ENCODE measurements at regions not wholly inside any gene's neighbourhood (a gene's known extent, or its start where the extent isn't known, plus 50 kb on each side); places are given as distances from the start of the nearest gene placed in this dataset.
A peak's percentile ranks its signal among the peaks of the same experiment; 100 is the strongest.

DNA sequence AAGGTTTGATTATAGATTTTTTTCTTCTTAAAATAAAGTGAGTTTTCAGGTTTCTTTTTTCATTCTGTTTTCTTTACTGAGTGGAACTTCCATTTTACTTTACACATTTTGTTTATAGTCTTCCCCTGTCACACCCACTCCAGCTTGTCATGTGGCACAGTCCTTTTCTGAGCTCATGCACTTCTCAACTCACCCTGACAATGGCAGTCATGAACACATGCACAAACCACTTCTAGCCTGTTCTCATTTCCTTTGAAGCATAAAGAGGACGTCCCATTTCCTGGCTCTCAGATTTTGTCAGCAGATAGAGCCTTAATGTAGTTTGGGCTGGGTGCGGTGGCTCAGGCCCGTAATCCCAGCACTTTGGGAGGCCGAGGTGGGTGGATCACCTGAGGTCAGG is 168.0 kb downstream of the AHSP start:
- DNase-seq (ENCODE audit: extremely low spot score), result no peak
- TF ChIP-seq FOXA1 (IDR thresholded peaks at IDR 0.05) (no peak), HDGF (IDR thresholded peaks at IDR 0.05; ENCODE audit: borderline replicate concordance) (no peak), TARDBP (IDR thresholded peaks at IDR 0.05) (no peak)
- ChIA-PET POLR2A (no interaction called here), CTCF (no interaction called here)

DNA sequence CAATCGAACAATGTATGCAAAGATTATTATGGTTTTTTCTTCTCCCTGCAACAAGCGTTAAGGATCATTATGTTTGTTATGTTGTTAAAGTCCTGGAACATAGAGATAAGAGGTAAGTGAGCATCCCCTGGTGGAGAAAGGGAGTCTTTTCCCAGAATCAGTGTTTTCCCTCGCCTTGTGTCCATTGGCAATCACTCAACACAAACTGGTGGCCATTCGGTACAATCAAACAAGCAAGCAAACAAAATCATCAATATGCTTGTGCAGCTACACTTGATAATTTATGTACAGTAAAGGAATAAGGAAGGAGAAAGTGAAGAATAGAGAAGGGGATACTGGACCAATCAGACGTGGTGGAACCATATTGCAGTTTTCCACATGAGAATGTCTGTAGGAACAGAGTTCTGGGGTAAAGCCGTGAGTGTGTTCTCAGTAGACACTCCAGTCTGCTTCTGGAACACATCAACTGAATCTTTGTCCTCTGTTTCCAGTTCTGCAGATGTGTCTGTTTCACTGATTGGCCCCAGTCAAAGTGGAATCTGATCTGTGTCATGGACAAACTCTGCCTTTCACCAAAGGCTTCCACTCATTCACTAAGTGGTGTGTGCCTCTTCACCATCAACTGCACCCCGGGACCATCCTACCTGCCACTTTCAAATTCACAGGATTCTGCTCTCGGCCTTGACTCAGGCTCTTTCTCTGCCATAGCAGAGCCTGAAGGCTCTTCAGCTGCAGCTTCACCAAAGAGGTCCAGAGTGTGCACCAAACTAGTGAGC is 169.5 kb downstream of the AHSP start:
- CTCF ChIA-PET, result no interaction called here
- DNase-seq (ENCODE audit: extremely low spot score), result peak; percentile 51
- POLR2A ChIA-PET, result interaction anchor here (1.4 kb wide), 1 partner anchor 16 kb away, joined by 3 read pairs; a partner anchor contains a TSS
- TF ChIP-seq LEF1 (IDR thresholded peaks at IDR 0.05; ENCODE audit: borderline replicate concordance) (no peak), FOXM1 (IDR thresholded peaks at IDR 0.05; ENCODE audit: borderline replicate concordance) (no peak), ZNF384 (IDR thresholded peaks at IDR 0.05) (no peak), SUZ12 (IDR thresholded peaks at IDR 0.05) (no peak), SP1 (IDR thresholded peaks at IDR 0.05) (no peak), L3MBTL2 (conservative IDR thresholded peaks at IDR 0.05) (no peak), FOXK2 (IDR thresholded peaks at IDR 0.05) (no peak), ELF4 (IDR thresholded peaks at IDR 0.05) (no peak), ARNT (IDR thresholded peaks at IDR 0.05) (no peak), BHLHE40 (IDR thresholded peaks at IDR 0.05; ENCODE audit: borderline replicate concordance) (no peak)
- TF ChIP-seq, protein P1, sequence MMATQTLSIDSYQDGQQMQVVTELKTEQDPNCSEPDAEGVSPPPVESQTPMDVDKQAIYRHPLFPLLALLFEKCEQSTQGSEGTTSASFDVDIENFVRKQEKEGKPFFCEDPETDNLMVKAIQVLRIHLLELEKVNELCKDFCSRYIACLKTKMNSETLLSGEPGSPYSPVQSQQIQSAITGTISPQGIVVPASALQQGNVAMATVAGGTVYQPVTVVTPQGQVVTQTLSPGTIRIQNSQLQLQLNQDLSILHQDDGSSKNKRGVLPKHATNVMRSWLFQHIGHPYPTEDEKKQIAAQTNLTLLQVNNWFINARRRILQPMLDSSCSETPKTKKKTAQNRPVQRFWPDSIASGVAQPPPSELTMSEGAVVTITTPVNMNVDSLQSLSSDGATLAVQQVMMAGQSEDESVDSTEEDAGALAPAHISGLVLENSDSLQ (IDR thresholded peaks at IDR 0.05), result no peak

DNA sequence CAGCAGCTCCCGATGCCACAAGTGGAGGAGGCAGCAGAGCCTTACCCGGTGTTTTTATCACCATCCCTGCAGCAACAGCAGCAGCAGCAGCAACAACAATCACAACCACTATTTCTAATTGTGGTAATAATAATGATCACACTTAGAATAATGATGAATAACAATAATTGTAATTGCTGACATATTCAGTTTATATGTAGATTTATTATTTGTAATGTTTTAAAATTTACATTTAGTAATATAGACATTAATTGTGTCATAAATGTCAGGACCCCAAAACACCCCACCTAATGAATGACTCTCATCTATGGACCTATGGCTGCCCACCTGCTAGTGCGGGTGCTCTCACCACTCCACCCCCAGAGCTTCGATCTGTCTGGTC is 170.0 kb downstream of the AHSP start:
- POLR2A ChIA-PET, result interaction anchor here (1.4 kb wide), 1 partner anchor 15 kb away, joined by 3 read pairs; a partner anchor contains a TSS
- no peak for TF ChIP-seq CTBP1 (IDR thresholded peaks at IDR 0.05; ENCODE audit: borderline replicate concordance)
- TF ChIP-seq LEF1 (IDR thresholded peaks at IDR 0.05; ENCODE audit: borderline replicate concordance), result no peak
- no peak for TF ChIP-seq ARNT (IDR thresholded peaks at IDR 0.05)
- no peak for TF ChIP-seq TARDBP (IDR thresholded peaks at IDR 0.05)
- no peak for TF ChIP-seq L3MBTL2 (conservative IDR thresholded peaks at IDR 0.05)
- no peak for TF ChIP-seq NFRKB (IDR thresholded peaks at IDR 0.05)
- TF ChIP-seq BHLHE40 (IDR thresholded peaks at IDR 0.05; ENCODE audit: borderline replicate concordance), result no peak
- TF ChIP-seq FOXK2 (IDR thresholded peaks at IDR 0.05), result no peak
- no peak for TF ChIP-seq SUZ12 (IDR thresholded peaks at IDR 0.05)
- no peak for TF ChIP-seq ELF4 (IDR thresholded peaks at IDR 0.05)
- TF ChIP-seq, protein P1 (IDR thresholded peaks at IDR 0.05), result no peak
- no peak for TF ChIP-seq HDGF (IDR thresholded peaks at IDR 0.05; ENCODE audit: borderline replicate concordance)
- TF ChIP-seq FOXM1 (IDR thresholded peaks at IDR 0.05; ENCODE audit: borderline replicate concordance), result no peak
- no peak for TF ChIP-seq FOXA1 (IDR thresholded peaks at IDR 0.05)
- TF ChIP-seq SP1 (IDR thresholded peaks at IDR 0.05), result no peak
- no peak for TF ChIP-seq ZNF384 (IDR thresholded peaks at IDR 0.05)
- CTCF ChIA-PET, result no interaction called here
- no peak for DNase-seq (ENCODE audit: extremely low spot score)

DNA sequence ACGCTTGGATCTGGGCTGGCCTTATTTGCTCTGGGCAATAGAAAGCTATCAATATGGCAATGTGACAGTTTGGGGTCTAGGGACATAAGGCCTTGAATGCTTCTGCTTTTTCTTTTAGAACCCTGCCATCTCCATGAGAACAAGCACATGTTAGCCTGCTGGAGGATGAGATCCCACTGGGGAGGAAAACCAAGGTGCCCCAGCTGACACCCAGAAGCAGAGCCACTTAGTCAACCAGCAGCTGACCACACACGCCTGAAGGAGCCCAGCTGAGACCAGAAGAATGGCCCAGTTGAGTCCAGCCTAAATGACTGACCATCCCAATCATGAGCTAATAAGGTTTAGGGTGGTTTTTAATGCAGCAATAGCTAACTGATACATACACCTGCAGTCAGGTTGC is 171.2 kb downstream of the AHSP start:
- ChIA-PET CTCF (no interaction called here), POLR2A (interaction anchor here (1.4 kb wide), 1 partner anchor 14 kb away, joined by 3 read pairs; a partner anchor contains a TSS)
- DNase-seq (ENCODE audit: extremely low spot score), result no peak
- TF ChIP-seq FOXK2 (IDR thresholded peaks at IDR 0.05) (no peak), ELF4 (IDR thresholded peaks at IDR 0.05) (no peak), BHLHE40 (IDR thresholded peaks at IDR 0.05; ENCODE audit: borderline replicate concordance) (no peak), SUZ12 (IDR thresholded peaks at IDR 0.05) (no peak), FOXA1 (IDR thresholded peaks at IDR 0.05) (no peak), SP1 (IDR thresholded peaks at IDR 0.05) (no peak), HDGF (IDR thresholded peaks at IDR 0.05; ENCODE audit: borderline replicate concordance) (no peak), FOXM1 (IDR thresholded peaks at IDR 0.05; ENCODE audit: borderline replicate concordance) (no peak), L3MBTL2 (conservative IDR thresholded peaks at IDR 0.05) (no peak), LEF1 (IDR thresholded peaks at IDR 0.05; ENCODE audit: borderline replicate concordance) (no peak), ZNF384 (IDR thresholded peaks at IDR 0.05) (no peak), CTBP1 (IDR thresholded peaks at IDR 0.05; ENCODE audit: borderline replicate concordance) (no peak)

DNA sequence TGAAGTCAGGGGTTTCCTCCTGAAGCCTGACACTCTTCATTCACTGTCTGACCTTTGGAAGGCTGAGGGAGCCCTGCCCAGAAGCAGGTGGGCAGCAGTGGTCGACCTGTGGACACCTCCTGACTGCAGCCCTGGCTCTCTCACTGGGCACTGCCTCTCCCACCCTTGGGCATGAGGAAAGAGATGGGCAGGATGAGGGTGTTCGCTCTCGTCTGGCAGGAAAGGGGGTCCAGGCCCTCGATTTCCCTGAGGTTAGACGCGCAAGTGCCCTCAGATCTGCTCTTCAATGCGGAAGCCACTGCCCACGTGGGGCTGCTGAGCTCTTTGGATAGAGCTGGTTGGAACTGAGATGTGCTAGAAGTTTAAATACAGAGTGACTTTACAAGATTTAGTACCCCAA is 171.9 kb downstream of the AHSP start:
- CTCF ChIA-PET, result no interaction called here
- POLR2A ChIA-PET, result interaction anchor here (1.5 kb wide), 1 partner anchor 13 kb away, joined by 5 read pairs; a partner anchor contains a TSS
- TF ChIP-seq ARNT (IDR thresholded peaks at IDR 0.05) (no peak), FOXM1 (IDR thresholded peaks at IDR 0.05; ENCODE audit: borderline replicate concordance) (no peak), CTBP1 (IDR thresholded peaks at IDR 0.05; ENCODE audit: borderline replicate concordance) (no peak), FOXK2 (IDR thresholded peaks at IDR 0.05) (no peak), ELF4 (IDR thresholded peaks at IDR 0.05) (no peak), TARDBP (IDR thresholded peaks at IDR 0.05) (no peak), LEF1 (IDR thresholded peaks at IDR 0.05; ENCODE audit: borderline replicate concordance) (no peak), FOXA1 (IDR thresholded peaks at IDR 0.05) (no peak)
- TF ChIP-seq, protein P1 (IDR thresholded peaks at IDR 0.05), result no peak
- no peak for DNase-seq (ENCODE audit: extremely low spot score)

DNA sequence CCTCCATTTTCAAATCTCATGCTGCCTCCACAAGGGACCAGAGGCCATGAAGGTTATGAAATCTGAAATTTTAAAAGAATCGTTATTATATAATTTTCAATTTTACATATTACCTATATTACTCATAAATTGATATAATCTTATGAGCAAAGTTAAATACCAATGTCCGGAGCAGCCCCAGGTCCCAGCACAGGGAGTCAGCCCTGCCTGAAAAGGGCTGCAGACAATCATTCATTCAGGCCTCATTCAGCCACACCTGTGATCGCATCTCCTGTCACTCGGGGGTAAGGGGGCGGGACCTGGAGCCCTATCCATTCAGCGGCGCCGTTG is 172.5 kb downstream of the AHSP start:
- ChIA-PET CTCF (no interaction called here), POLR2A (interaction anchor here (1.5 kb wide), 1 partner anchor 13 kb away, joined by 5 read pairs; a partner anchor contains a TSS)
- DNase-seq (ENCODE audit: extremely low spot score), result peak; percentile 77
- TF ChIP-seq FOXK2 (IDR thresholded peaks at IDR 0.05), result no peak
- TF ChIP-seq FOXA1 (IDR thresholded peaks at IDR 0.05), result no peak
- TF ChIP-seq LEF1 (IDR thresholded peaks at IDR 0.05; ENCODE audit: borderline replicate concordance), result no peak
- no peak for TF ChIP-seq CTBP1 (IDR thresholded peaks at IDR 0.05; ENCODE audit: borderline replicate concordance)
- TF ChIP-seq, protein P1 (IDR thresholded peaks at IDR 0.05), result peak; percentile 92
- TF ChIP-seq BHLHE40 (IDR thresholded peaks at IDR 0.05; ENCODE audit: borderline replicate concordance), result no peak
- TF ChIP-seq SP1 (IDR thresholded peaks at IDR 0.05), result no peak
- TF ChIP-seq SUZ12 (IDR thresholded peaks at IDR 0.05), result no peak
- TF ChIP-seq ARNT (IDR thresholded peaks at IDR 0.05), result no peak
